ENCODE measurements at regions not wholly inside any gene's neighbourhood (a gene's known extent, or its start where the extent isn't known, plus 50 kb on each side); places are given as distances from the start of the nearest gene placed in this dataset.

DNA sequence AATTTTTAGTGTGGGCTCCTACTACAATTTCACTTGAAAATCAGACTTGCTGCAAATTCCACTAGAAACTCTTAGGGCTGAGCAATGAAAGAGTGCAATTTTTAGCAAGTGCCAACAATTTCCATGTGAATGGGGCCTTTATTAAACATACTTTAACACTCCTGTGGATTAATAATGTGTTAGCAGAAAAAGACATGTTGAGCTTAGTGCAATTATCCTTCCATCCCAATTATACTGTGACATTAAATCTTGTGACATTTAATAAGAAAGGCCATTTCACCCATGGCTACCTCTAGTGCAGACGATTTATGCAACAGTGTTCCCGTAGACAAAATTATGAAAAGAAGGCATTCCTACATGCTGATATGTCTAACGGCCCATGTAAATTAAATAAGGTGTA lies 639.7 kb downstream of the STK39 start:
- no peaks in the 10 kb centered on the region for H4K20me1 ChIP-seq (ENCODE audit: control insufficient read depth, extremely low read depth, insufficient read depth, low read length)
- no peaks in the 10 kb centered on the region for H3K27me3 ChIP-seq (ENCODE audit: control insufficient read depth, extremely low read depth, insufficient read depth, low read length)
- no peaks in the 10 kb centered on the region for H3K4me1 ChIP-seq (ENCODE audit: control insufficient read depth, extremely low read depth, insufficient read depth, low read length)
- DNase-seq (ENCODE audit: low read depth, low spot score) (no peak), FAIRE-seq (no peak)
- no peaks in the 10 kb centered on the region for H3K79me2 ChIP-seq (ENCODE audit: control insufficient read depth, insufficient read depth, low read length)
- no peak overlapping the region for H3K9ac ChIP-seq (ENCODE audit: control insufficient read depth, extremely low read depth, insufficient read depth, low read length)
- H3K9me3 ChIP-seq (ENCODE audit: control insufficient read depth, low read depth, low read length): no peaks in the 10 kb centered on the region
- H3K36me3 ChIP-seq (ENCODE audit: control insufficient read depth in 2 of 2, extremely low read depth in 1 of 2, insufficient read depth in 2 of 2, low read length in 2 of 2): no peaks in the 10 kb centered on the region
- H3K9me1 ChIP-seq (ENCODE audit: control insufficient read depth, extremely low read depth, insufficient read depth, low read length): no peaks in the 10 kb centered on the region
- no peak overlapping the region for H3K4me3 ChIP-seq (ENCODE audit: control insufficient read depth in 2 of 3, extremely low read depth in 1 of 3, insufficient read depth in 2 of 3, low read depth in 1 of 3, low read length in 3 of 3)
- no peak overlapping the region for H3K4me2 ChIP-seq (ENCODE audit: control insufficient read depth, extremely low read depth, insufficient read depth, low read depth, low read length)
- H2AFZ ChIP-seq (ENCODE audit: control insufficient read depth, low read length): no peak overlapping the region
- no peak overlapping the region for H3K27ac ChIP-seq (ENCODE audit: control insufficient read depth, insufficient read depth, low read length)
- dilution Hi-C loops (cut with MboI; ENCODE audit: extremely low pct_ligation_motif_present, low sequenced_read_pairs): no loop called here
- TF ChIP-seq CTCF (optimal IDR thresholded peaks at IDR 0.05 in 1 of 3, IDR thresholded peaks at IDR 0.05 in 1 of 3, conservative IDR thresholded peaks at IDR 0.05 in 1 of 3; ENCODE audit: extremely low read depth in 1 of 3, insufficient read depth in 2 of 3, low read length in 3 of 3) (no peak), EZH2 (IDR thresholded peaks at IDR 0.05; ENCODE audit: low read length) (no peak)

GRCh38 chr2:167607211-167607610 lies 640.2 kb downstream of the STK39 start:
- H3K9me3 ChIP-seq (ENCODE audit: control insufficient read depth, low read depth, low read length): no peaks in the 10 kb centered on the region
- H4K20me1 ChIP-seq (ENCODE audit: control insufficient read depth, extremely low read depth, insufficient read depth, low read length): no peaks in the 10 kb centered on the region
- no peaks in the 10 kb centered on the region for H3K36me3 ChIP-seq (ENCODE audit: control insufficient read depth in 2 of 2, extremely low read depth in 1 of 2, insufficient read depth in 2 of 2, low read length in 2 of 2)
- no peak overlapping the region for H3K4me2 ChIP-seq (ENCODE audit: control insufficient read depth, extremely low read depth, insufficient read depth, low read depth, low read length)
- DNase-seq (ENCODE audit: low read depth, low spot score) (no peak), FAIRE-seq (no peak)
- H3K4me1 ChIP-seq (ENCODE audit: control insufficient read depth, extremely low read depth, insufficient read depth, low read length): no peaks in the 10 kb centered on the region
- TF ChIP-seq CTCF (optimal IDR thresholded peaks at IDR 0.05 in 1 of 3, IDR thresholded peaks at IDR 0.05 in 1 of 3, conservative IDR thresholded peaks at IDR 0.05 in 1 of 3; ENCODE audit: extremely low read depth in 1 of 3, insufficient read depth in 2 of 3, low read length in 3 of 3) (no peak), EZH2 (IDR thresholded peaks at IDR 0.05; ENCODE audit: low read length) (no peak)
- no peak overlapping the region for H2AFZ ChIP-seq (ENCODE audit: control insufficient read depth, low read length)
- no peak overlapping the region for H3K9ac ChIP-seq (ENCODE audit: control insufficient read depth, extremely low read depth, insufficient read depth, low read length)
- H3K79me2 ChIP-seq (ENCODE audit: control insufficient read depth, insufficient read depth, low read length): no peaks in the 10 kb centered on the region
- H3K27ac ChIP-seq (ENCODE audit: control insufficient read depth, insufficient read depth, low read length): no peak overlapping the region
- H3K27me3 ChIP-seq (ENCODE audit: control insufficient read depth, extremely low read depth, insufficient read depth, low read length): no peaks in the 10 kb centered on the region
- H3K4me3 ChIP-seq (ENCODE audit: control insufficient read depth in 2 of 3, extremely low read depth in 1 of 3, insufficient read depth in 2 of 3, low read depth in 1 of 3, low read length in 3 of 3): no peak overlapping the region
- no peaks in the 10 kb centered on the region for H3K9me1 ChIP-seq (ENCODE audit: control insufficient read depth, extremely low read depth, insufficient read depth, low read length)
- dilution Hi-C loops (cut with MboI; ENCODE audit: extremely low pct_ligation_motif_present, low sequenced_read_pairs): no loop called here

All from keratinocyte (primary cell).